Left colon (tissue), 2 donors: ENCODE measurements at regions not wholly inside any gene's neighbourhood (a gene's known extent, or its start where the extent isn't known, plus 50 kb on each side); places are given as distances from the start of the nearest gene placed in this dataset.
"Not testable (repeated sequence)": the region's sequence is repeated elsewhere in the genome, so short reads cannot be mapped to it uniquely, and the experiment has no call there.

Experiments used
- ATAC-seq: fragments of 200-7000 bp; cut with Tn5 transposase; one replicate; pipeline ENCODE4 v1.9.1; 2020; ENCODE audit warnings: mild to moderate bottlenecking, moderate library complexity
- DNase-seq, 2 donors: peaks; one replicate each; pipeline ENCODE4 v3.0.0-alpha.2; 2020
- intact Hi-C, 2 donors: fragments of 100-400 bp; cut with DNase I in 1 of 2; cut with micrococcal nuclease in 1 of 2; formaldehyde crosslinking; loops; one replicate each; pipeline versions ENCODE4 v1.11.2 to v1.14.0; 2022; cut with DNase I, micrococcal nuclease
- donor health status: DM: no; HTN: no; CAD: no.
- donor health status: DM: yes; HTN: yes; CAD: no.

- no peak for ATAC-seq
- intact Hi-C loops = no loop called here
These were observed 93.6 kb upstream of the ZNF462 start for GRCh38 chr9:106769331-106769730.

GRCh38 chr9:106771608-106772007 lies 91.4 kb upstream of the ZNF462 start:
- ATAC-seq (no peak), DNase-seq (no peak)
- intact Hi-C loops = no loop called here

More at GRCh38 chr9:106769331-106769730, 93.6 kb upstream of the ZNF462 start:
- DNase-seq = no peak

DNA sequence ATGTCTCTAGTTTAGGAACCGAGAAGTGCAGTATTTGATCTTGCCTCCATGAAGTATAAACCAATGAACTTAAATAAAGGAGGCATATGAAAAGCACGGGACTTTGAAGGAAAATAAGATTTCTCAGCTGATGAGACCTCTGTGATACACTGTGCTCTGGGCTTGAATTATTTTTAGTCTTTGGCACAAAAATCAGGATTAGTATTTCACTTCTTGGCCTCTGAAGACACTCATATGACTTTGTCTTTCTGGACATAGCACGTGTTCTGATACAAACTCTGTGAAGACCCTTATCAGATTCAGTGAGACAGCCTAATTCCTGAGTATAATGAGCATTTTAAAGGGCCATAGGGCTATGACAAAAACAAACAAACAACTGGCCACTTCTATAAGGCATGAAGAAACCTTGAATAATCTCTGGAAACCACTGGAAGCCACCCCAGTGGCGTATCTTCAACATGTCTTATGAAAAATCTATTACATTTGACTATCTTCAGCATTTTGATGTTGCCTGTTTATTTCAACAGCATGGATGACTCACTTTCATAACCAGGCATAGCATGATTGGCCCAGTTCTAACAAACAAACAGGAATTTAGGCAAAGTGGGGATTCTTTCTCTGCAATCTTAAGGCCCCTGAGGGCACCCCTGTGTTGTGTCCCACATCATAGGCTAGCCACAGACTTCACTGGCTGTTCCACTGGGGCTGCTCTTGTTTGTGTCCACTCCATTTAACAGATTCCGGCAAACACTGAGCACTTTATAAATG lies 90.3 kb upstream of the ZNF462 start:
- ATAC-seq (no peak), DNase-seq (no peak)
- intact Hi-C loops = no loop called here

DNA sequence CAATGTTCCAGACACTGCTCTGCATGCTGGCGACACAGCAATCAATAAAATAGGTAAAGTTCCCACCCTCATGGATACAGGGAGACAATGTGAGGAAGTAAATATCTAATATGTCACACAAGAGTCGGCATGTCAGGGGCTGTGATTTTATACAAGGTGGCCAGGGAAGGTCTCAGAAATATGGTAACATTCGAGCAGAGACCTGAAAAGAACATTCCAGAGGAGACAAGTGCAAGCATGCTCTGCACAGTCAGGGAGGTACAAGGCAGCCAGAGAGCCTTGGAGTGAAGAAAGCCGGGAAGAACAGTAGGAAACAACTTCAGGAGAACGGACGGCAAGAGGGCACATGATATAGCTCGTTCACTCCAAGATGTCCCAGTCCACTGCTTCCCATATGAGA lies 89.2 kb upstream of the ZNF462 start:
- intact Hi-C loops = no loop called here
- DNase-seq (no peak), ATAC-seq (no peak)

GRCh38 chr9:106775960-106776359 lies 87.0 kb upstream of the ZNF462 start:
- no peak for DNase-seq
- intact Hi-C loops = no loop called here
- no peak for ATAC-seq

GRCh38 chr9:106779796-106780195 lies 83.2 kb upstream of the ZNF462 start:
- intact Hi-C loops = no loop called here
- ATAC-seq = no peak

GRCh38 chr9:106783121-106783520 lies 79.8 kb upstream of the ZNF462 start:
- DNase-seq (no peak), ATAC-seq (no peak)
- intact Hi-C loops = no loop called here

More at GRCh38 chr9:106779796-106780195, 83.2 kb upstream of the ZNF462 start:
- DNase-seq = no peak

DNA sequence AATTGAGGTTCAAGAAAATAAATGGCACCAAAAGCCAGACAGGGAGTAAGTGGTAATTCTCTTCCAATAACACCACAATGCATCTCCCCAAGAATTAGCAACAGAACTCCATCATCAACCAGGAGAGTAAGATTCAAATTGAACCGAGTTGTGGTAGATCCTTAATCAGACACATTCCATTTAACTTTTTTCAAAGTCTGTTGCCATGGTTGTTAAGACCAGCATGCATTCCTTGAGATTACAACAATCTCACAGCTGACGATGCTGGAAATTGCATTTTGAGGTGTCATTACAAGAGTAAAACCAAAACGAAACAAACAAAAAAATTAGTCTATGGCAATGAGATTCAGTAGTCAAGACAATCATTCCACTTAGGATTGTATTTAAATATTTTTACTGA lies 78.9 kb upstream of the ZNF462 start:
- ATAC-seq (no peak), DNase-seq (no peak)
- intact Hi-C loops = no loop called here

DNA sequence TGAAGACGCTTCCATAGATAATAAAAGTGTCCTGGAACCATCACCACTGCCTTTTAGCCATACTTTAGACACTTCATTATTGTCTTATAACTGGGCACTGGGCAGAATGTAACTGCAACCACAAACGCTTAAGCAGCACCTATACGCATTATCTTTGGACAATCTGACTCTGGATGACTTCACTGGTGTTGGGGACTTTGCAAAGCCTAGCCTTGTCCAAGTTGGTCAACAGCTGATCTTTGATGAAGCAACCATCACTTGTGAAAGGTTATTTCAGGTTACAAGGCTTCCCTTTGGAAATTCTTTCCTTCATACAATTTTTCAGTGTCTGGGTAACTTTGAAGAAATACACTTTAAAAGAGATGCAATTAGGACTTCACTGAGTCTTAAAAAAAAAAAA lies 77.8 kb upstream of the ZNF462 start:
- ATAC-seq (no peak), DNase-seq (no peak)
- intact Hi-C loops = no loop called here

DNA sequence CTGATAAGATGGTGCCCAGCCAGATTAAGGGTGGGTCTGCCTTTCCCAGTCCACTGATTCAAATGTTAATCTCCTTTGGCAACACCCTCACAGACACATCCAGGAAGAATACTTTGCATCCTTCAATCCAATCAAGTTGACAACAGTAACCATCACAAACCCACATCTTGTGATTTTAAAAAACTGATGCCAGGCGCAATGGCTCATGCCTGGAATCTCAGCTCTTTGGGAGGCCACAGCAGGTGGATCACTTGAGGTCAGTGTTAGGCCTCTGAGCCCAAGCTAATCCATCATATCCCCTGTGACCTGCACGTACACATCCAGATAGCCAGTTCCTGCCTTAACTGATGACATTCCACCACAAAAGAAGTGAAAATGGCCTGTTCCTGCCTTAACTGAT lies 74.9 kb upstream of the ZNF462 start:
- intact Hi-C loops, ATAC-seq, DNase-seq: not testable (repeated sequence)

GRCh38 chr9:106795031-106795430 lies 67.9 kb upstream of the ZNF462 start:
- ATAC-seq = no peak
- intact Hi-C loops = no loop called here

GRCh38 chr9:106796771-106797170 lies 66.2 kb upstream of the ZNF462 start:
- intact Hi-C loops = no loop called here
- no peak for DNase-seq
- no peak for ATAC-seq

More at GRCh38 chr9:106795031-106795430, 67.9 kb upstream of the ZNF462 start:
- DNase-seq = no peak

- intact Hi-C loops = no loop called here
- peak; percentile 90 for ATAC-seq
- DNase-seq = peak; percentile 49 to 64
These were observed 65.7 kb upstream of the ZNF462 start for GRCh38 chr9:106797299-106797698.

DNA sequence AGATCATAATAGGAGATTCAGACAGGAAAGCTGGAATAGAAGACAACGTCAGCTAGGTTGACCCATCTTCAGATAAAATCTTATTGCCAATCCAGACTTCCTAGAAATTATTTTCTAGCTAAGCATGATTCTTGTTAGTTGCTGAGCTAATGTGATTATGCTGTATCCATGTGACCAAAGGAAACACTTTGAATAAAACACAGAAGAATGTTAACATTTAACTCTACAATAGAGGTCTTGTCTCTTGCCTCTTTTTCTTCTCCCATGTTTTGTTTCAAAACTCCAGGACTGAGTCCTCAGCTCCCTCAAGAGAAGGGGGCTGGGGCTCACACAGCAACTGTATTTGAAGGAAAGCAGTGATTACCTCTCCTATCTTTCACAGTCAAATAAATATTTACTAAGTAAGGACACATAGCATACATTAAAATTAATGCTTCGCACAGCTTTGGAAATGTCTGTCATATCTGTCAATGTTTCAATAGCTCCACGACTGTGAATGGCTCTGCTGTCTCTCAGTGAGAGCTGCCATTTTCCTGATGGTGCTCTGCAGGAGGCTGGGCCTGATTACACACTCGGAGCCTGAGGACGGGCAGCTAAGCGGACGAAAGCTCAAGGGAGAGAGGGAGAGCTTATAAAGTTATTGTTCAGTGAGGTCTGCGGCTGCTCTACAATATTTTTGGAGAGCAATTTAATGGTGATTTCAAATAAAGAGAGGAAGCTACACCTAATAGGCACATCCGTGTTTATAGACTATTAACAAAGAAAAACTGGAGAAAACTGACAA lies 64.8 kb upstream of the ZNF462 start:
- intact Hi-C loops = no loop called here
- DNase-seq (no peak), ATAC-seq (no peak)

DNA sequence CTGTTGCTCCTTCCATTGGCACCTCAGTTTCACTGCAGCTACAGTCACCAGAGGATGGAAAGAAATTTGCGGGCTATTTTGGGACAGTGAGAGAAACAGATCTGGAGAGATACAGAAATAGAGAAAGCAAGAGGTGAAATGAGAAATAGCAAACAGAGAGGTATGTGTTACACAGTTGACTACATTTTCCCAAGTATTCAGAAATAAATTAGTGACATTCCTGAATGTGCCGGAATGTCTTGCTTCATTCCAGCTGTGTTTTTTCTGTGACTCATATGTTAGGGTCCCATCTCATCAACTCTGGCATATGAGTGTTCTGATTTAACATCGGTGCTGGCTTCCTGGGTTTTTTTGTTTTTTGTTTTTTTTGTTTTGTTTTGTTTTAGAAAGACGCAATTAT lies 63.8 kb upstream of the ZNF462 start:
- intact Hi-C loops = no loop called here
- ATAC-seq (no peak), DNase-seq (no peak)

DNA sequence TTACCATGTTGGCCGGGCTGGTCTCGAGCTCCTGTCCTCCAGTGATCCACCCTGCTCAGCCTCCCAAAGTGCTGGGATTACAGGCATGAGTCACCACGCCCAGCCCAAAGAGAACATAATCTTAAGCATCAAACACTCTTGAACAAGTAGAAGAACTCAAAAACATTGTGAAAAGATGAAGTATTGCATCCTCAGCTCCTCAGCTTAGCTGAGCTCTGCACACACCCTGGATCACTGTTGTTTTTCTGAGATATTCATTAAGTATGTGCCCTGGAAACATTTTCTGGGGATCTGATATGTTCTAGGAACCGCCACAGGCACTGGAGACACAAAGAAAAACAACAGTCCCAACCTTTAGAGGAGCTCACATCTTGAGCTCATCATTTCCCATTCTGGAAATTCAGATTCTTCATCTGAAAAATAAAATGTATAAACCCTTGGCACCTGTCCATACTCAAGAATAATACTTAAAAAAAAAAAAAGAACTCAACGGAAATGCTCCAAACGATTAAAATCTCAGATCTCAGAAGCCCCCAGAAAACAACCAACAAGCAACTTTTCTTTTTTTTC lies 62.2 kb upstream of the ZNF462 start:
- intact Hi-C loops = no loop called here
- ATAC-seq = no peak
- no peak for DNase-seq

GRCh38 chr9:106801816-106802215 lies 61.1 kb upstream of the ZNF462 start:
- intact Hi-C loops = no loop called here
- DNase-seq = no peak
- no peak for ATAC-seq
